T-cell (primary cell): ENCODE measurements at regions not wholly inside any gene's neighbourhood (a gene's known extent, or its start where the extent isn't known, plus 50 kb on each side); places are given as distances from the start of the nearest gene placed in this dataset.

Experiments
- ATAC-seq, 4 experiments: fragments of 200-7000 bp in 3 of 4; fragments of 150-1000 bp in 1 of 4; cut with Tn5 transposase; replicated peaks in 1 of 4; 1 replicate in 3 of 4; 2 replicates in 1 of 4; pipeline ENCODE4 v1.10.0; 2021; ENCODE audit warnings: moderate library complexity in 3 of 4, mild to moderate bottlenecking in 2 of 4, moderate number of reproducible peaks in 1 of 4
- CTCF ChIA-PET, 2 donors: fragments of 300-600 bp; sonication (Branson Sonifier 250); formaldehyde crosslinking; loops; one replicate each; lab custom pipeline; 2022; ENCODE audit warnings: antibody characterized with exemption in 2 of 2; lab: Charles Lee
- POLR2A ChIA-PET, 2 donors: fragments of 300-600 bp; sonication (Branson Sonifier 250); formaldehyde crosslinking; loops; one replicate each; lab custom pipeline; 2022; ENCODE audit warnings: antibody characterized with exemption in 2 of 2; lab: Charles Lee
- DNase-seq, 35 experiments: peaks; one replicate each; pipeline versions ENCODE4 v3.0.0 to v3.0.0-alpha.2; 2013 to 2023
- H3K27ac ChIP-seq: one replicate; pipeline ENCODE4 v1.5.1; 2013; ENCODE audit warnings: low read length
- H3K27me3 ChIP-seq, 2 experiments: replicated peaks in 1 of 2; 1 replicate in 1 of 2; 2 replicates in 1 of 2; pipeline versions ENCODE4 v1.6.1 to v1.7.0; 2013; ENCODE audit warnings: low read length in 1 of 2, mixed read lengths in 1 of 2; ENCODE audit not compliant: control insufficient read depth in 2 of 2, insufficient read depth in 2 of 2; ENCODE audit errors: extremely low read depth in 1 of 2
- H3K36me3 ChIP-seq, 2 donors: 1 replicate in 1 of 2; 2 replicates in 1 of 2; pipeline versions ENCODE4 v1.6.1 to v1.7.0; 2013; ENCODE audit warnings: low read length in 1 of 2; ENCODE audit not compliant: control insufficient read depth in 2 of 2, insufficient read depth in 1 of 2; ENCODE audit errors: extremely low read depth in 1 of 2
- H3K4me1 ChIP-seq, 2 experiments: 1 replicate in 1 of 2; 2 replicates in 1 of 2; pipeline versions ENCODE4 v1.6.1 to v1.7.0; 2013; ENCODE audit warnings: low read length in 2 of 2, mixed read lengths in 1 of 2; ENCODE audit not compliant: insufficient read depth in 2 of 2, control insufficient read depth in 1 of 2; ENCODE audit errors: extremely low read depth in 1 of 2
- H3K4me3 ChIP-seq, 2 donors: 1 replicate in 1 of 2; 2 replicates in 1 of 2; pipeline versions ENCODE4 v1.5.1 to v1.7.0; 2013; ENCODE audit warnings: mild to moderate bottlenecking in 2 of 2, low read length in 1 of 2, moderate library complexity in 1 of 2; ENCODE audit not compliant: control insufficient read depth in 1 of 2; ENCODE audit errors: extremely low read depth in 1 of 2
- H3K9me3 ChIP-seq: 2 replicates; pipeline ENCODE4 v1.7.0; 2013
- H3K27ac Mint-ChIP-seq, 2 donors: one replicate each; pipeline ENCODE4 v1.8.0; 2020 to 2021; ENCODE audit warnings: mild to moderate bottlenecking in 2 of 2, mixed read lengths in 2 of 2
- H3K27me3 Mint-ChIP-seq, 2 donors: one replicate each; pipeline ENCODE4 v1.8.0; 2021 to 2022; ENCODE audit warnings: mixed read lengths in 2 of 2
- H3K36me3 Mint-ChIP-seq: one replicate; pipeline ENCODE4 v1.8.0; 2021; ENCODE audit warnings: mixed read lengths
- H3K4me1 Mint-ChIP-seq, 3 donors: one replicate each; pipeline ENCODE4 v1.8.0; 2020 to 2022; ENCODE audit warnings: mixed read lengths in 3 of 3, mild to moderate bottlenecking in 1 of 3
- H3K4me3 Mint-ChIP-seq, 3 donors: one replicate each; pipeline ENCODE4 v1.8.0; 2020 to 2022; ENCODE audit warnings: mild to moderate bottlenecking in 3 of 3, mixed read lengths in 3 of 3, moderate library complexity in 3 of 3
- H3K9me3 Mint-ChIP-seq, 3 donors: one replicate each; pipeline ENCODE4 v1.8.0; 2020 to 2022; ENCODE audit warnings: mixed read lengths in 3 of 3
- whole genome bisulfite sequencing: methylation state at CpG from one replicate; pipeline ENCODE4 v1.1.5; 2013; ENCODE audit warnings: missing lambda C conversion rate; ENCODE audit not compliant: insufficient coverage; 5-methylcytosine and 5-hydroxymethylcytosine counted together

DNA sequence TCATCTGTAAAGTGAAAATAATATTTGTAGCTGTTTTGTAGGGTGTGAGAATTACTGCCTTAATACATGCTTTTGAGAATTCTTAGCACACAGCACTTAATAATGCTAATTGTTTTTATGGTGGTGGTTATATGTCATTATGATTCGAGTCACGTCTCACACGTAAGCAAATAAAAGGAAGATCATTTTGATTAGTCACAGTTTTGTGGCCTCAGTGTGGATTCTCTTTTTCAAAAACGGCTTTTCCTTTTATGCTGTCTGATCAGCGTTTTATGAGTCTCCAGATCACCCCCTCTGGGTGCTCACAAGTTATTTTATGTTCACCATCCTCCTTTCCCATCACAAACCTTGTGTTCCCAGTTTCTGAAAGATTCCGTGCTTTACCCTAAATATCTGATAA is 255.6 kb upstream of the CNTN4 start:
- no peak overlapping the region for H3K27ac ChIP-seq
- H3K4me3 ChIP-seq, result no peak overlapping the region
- H3K27me3 Mint-ChIP-seq, result no peaks in the 10 kb centered on the region
- H3K4me1 ChIP-seq, result no peaks in the 10 kb centered on the region
- no peaks in the 10 kb centered on the region for H3K4me1 Mint-ChIP-seq
- no peak overlapping the region for H3K27ac Mint-ChIP-seq
- H3K27me3 ChIP-seq, result no peaks in the 10 kb centered on the region
- H3K36me3 ChIP-seq, result no peaks in the 10 kb centered on the region
- H3K9me3 Mint-ChIP-seq, result peaks cover 0 to 22% (median 3%) of the 10 kb centered on the region in 3 donors
- WGBS, result 63% methylated on average over 3 of the region's 6 CpGs
- ChIA-PET POLR2A (no interaction called here), CTCF (no interaction called here)
- ATAC-seq, result no peak
- DNase-seq, result no peak
- no peaks in the 10 kb centered on the region for H3K36me3 Mint-ChIP-seq
- no peaks in the 10 kb centered on the region for H3K9me3 ChIP-seq
- no peak overlapping the region for H3K4me3 Mint-ChIP-seq

DNA sequence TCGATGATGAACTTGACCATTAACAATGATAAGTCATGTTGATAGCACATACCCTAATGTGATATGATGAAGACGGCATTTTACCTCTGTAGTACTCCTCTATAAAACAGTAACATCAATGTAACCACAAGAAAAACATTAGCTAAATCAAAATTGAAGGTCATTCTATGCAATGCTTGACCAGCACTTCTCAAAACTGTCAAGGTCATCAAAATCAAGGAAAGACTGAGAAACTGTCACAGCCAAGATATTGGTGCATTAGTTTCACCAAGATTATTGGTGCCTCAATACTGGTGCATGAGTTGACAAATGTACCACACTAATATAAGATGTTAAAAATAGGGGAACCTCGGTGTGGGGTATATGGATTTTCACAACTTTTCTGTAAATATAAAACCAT is 251.1 kb upstream of the CNTN4 start:
- 88% methylated on average over 1 of the region's 3 CpGs for WGBS
- H3K4me1 Mint-ChIP-seq, result no peaks in the 10 kb centered on the region
- Histone ChIP-seq H3K4me1 (no peaks in the 10 kb centered on the region), H3K4me3 (no peak overlapping the region), H3K36me3 (no peaks in the 10 kb centered on the region), H3K27me3 (no peaks in the 10 kb centered on the region), H3K27ac (no peak overlapping the region), H3K9me3 (no peaks in the 10 kb centered on the region)
- DNase-seq (no peak), ATAC-seq (no peak)
- no peaks in the 10 kb centered on the region for H3K36me3 Mint-ChIP-seq
- POLR2A ChIA-PET, result no interaction called here
- H3K9me3 Mint-ChIP-seq, result peaks cover 0 to 22% (median 5%) of the 10 kb centered on the region in 3 donors
- H3K4me3 Mint-ChIP-seq, result no peak overlapping the region
- H3K27ac Mint-ChIP-seq, result no peak overlapping the region
- CTCF ChIA-PET, result no interaction called here
- no peaks in the 10 kb centered on the region for H3K27me3 Mint-ChIP-seq

DNA sequence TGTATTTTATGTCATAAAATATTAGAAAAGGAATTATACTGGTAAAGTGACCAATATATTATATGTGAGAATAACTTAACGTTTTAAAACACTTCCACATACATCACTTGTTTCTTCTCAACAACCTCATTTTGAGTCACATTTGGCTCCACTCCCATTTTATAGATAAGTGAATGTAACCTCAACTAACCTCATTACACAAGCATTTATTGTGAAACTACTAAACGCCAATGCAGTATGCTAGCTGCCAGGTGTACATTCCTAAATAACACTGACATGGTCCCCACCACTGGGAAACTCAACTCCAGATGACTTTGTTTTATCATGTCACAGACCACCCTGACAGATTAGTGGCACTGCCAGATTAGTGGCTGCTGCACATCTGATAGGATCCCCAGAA is 249.7 kb upstream of the CNTN4 start:
- CTCF ChIA-PET, result no interaction called here
- no peaks in the 10 kb centered on the region for H3K36me3 Mint-ChIP-seq
- WGBS, result 100% methylated on average over 1 of the region's 2 CpGs
- no peak overlapping the region for H3K4me3 Mint-ChIP-seq
- no peak overlapping the region for H3K27ac Mint-ChIP-seq
- peaks cover 3 to 12% (median 4%) of the 10 kb centered on the region in 3 donors for H3K9me3 Mint-ChIP-seq
- Histone ChIP-seq H3K4me1 (no peaks in the 10 kb centered on the region), H3K27ac (no peak overlapping the region), H3K9me3 (no peaks in the 10 kb centered on the region), H3K4me3 (no peak overlapping the region), H3K27me3 (no peaks in the 10 kb centered on the region), H3K36me3 (no peaks in the 10 kb centered on the region)
- H3K4me1 Mint-ChIP-seq, result no peaks in the 10 kb centered on the region
- ATAC-seq (no peak), DNase-seq (no peak)
- POLR2A ChIA-PET, result no interaction called here
- no peaks in the 10 kb centered on the region for H3K27me3 Mint-ChIP-seq

DNA sequence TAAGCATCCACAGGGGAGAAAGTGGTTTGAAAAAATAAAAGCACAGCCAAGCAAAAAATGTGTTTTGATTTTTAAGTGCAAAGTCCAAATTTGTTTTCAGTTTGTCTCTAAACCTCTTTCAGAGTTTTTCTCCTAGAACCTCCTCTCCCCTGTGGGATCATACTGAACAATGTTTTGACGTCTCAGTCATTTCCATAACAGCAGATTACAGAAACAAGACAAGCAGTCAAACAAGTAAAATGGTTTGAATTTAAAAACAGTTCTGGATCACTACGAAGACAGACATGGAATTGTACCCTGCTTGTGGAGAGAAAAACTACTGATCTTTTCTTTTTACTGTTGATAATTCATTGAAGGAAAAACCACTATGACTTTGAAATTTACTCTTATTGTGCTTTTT is 245.7 kb upstream of the CNTN4 start:
- no peaks in the 10 kb centered on the region for H3K27me3 Mint-ChIP-seq
- no peak for DNase-seq
- H3K9me3 Mint-ChIP-seq, result peaks cover 4 to 6% (median 5%) of the 10 kb centered on the region in 3 donors
- H3K36me3 ChIP-seq, result no peaks in the 10 kb centered on the region
- no peak overlapping the region for H3K27ac ChIP-seq
- no peak for ATAC-seq
- H3K27ac Mint-ChIP-seq, result no peak overlapping the region
- WGBS, result no CpG with 5 or more reads among the region's 2 CpGs
- ChIA-PET CTCF (no interaction called here), POLR2A (no interaction called here)
- H3K36me3 Mint-ChIP-seq, result no peaks in the 10 kb centered on the region
- H3K4me3 Mint-ChIP-seq, result no peak overlapping the region
- no peaks in the 10 kb centered on the region for H3K27me3 ChIP-seq
- H3K4me3 ChIP-seq, result no peak overlapping the region
- H3K9me3 ChIP-seq, result no peaks in the 10 kb centered on the region
- no peaks in the 10 kb centered on the region for H3K4me1 ChIP-seq
- no peaks in the 10 kb centered on the region for H3K4me1 Mint-ChIP-seq

DNA sequence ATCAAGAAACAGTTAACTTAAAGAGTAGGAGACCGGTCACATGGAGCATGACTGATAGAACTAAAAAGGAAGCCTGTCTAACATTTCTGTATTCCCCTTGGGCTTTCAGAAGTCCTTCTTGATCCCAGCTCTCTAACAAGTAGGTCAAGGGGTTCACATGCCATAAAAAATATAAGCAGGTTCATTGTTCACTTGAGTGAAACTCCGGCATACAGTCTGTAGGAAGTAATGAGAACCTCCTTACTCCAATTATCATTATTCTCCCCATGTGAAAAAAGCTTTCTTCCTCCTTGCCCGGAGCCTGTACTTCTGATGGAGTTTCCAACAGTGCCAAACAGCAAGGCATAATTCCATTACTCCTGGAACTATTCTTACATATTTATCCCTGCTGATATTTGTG is 242.8 kb upstream of the CNTN4 start:
- H3K4me3 Mint-ChIP-seq, result no peak overlapping the region
- Histone ChIP-seq H3K4me3 (no peak overlapping the region), H3K27me3 (no peaks in the 10 kb centered on the region), H3K27ac (no peak overlapping the region), H3K4me1 (no peaks in the 10 kb centered on the region), H3K9me3 (no peaks in the 10 kb centered on the region), H3K36me3 (no peaks in the 10 kb centered on the region)
- no CpG with 5 or more reads among the region's 3 CpGs for WGBS
- H3K9me3 Mint-ChIP-seq, result peaks cover 3 to 4% (median 3%) of the 10 kb centered on the region in 3 donors
- H3K4me1 Mint-ChIP-seq, result no peaks in the 10 kb centered on the region
- DNase-seq (no peak), ATAC-seq (no peak)
- no peaks in the 10 kb centered on the region for H3K36me3 Mint-ChIP-seq
- no peak overlapping the region for H3K27ac Mint-ChIP-seq
- ChIA-PET POLR2A (no interaction called here), CTCF (no interaction called here)
- H3K27me3 Mint-ChIP-seq, result no peaks in the 10 kb centered on the region

DNA sequence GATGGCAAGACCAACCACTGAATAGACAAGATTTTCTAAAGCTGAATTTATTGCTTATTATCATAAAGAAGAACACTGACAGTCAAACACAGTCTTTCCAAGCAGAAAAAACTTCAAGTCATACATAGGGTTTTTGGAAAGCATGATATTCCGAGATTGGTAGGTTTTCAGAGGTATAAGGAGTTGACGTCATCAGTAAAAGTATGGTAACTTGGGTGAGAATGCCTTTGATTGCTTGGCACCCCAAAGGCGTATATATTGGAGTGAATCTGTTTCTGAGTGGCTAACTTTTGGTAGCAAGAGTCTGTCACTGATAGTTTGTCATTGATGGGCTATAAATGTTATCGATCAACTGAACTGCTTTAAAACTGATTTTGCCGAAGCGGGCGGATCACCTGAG is 227.9 kb upstream of the CNTN4 start:
- 93% methylated on average over 5 of the region's 7 CpGs for WGBS
- no peak for ATAC-seq
- POLR2A ChIA-PET, result no interaction called here
- no peak overlapping the region for H3K4me3 Mint-ChIP-seq
- H3K4me1 Mint-ChIP-seq, result no peaks in the 10 kb centered on the region
- H3K9me3 ChIP-seq, result no peaks in the 10 kb centered on the region
- no peaks in the 10 kb centered on the region for H3K27me3 ChIP-seq
- no peaks in the 10 kb centered on the region for H3K27me3 Mint-ChIP-seq
- no peaks in the 10 kb centered on the region for H3K4me1 ChIP-seq
- H3K36me3 ChIP-seq, result no peaks in the 10 kb centered on the region
- H3K36me3 Mint-ChIP-seq, result no peaks in the 10 kb centered on the region
- no peak for DNase-seq
- no peak overlapping the region for H3K27ac ChIP-seq
- peaks cover 9 to 26% (median 13%) of the 10 kb centered on the region in 3 donors for H3K9me3 Mint-ChIP-seq
- CTCF ChIA-PET, result no interaction called here
- no peak overlapping the region for H3K4me3 ChIP-seq
- H3K27ac Mint-ChIP-seq, result no peak overlapping the region

DNA sequence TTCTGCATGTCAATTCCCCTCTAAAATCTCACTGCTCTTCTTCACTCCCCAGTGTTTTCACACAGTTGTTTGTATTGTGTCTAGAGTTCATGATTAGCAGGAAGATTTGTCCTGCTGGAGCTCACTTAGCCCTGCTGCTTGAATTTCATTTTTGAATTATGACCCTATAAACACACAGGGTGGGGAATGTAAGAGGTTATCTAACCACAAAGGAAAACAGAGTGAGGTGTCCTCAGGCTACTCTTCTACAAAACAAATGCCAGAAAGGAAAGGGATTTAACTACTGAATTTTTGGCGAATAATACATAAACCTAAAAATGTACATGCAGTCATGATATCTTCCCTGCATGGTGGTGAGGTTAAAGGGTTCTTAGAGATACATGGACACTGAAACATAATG is 215.1 kb upstream of the CNTN4 start:
- no peak overlapping the region for H3K4me3 ChIP-seq
- ATAC-seq (no peak), DNase-seq (no peak)
- ChIA-PET CTCF (no interaction called here), POLR2A (no interaction called here)
- no peaks in the 10 kb centered on the region for H3K9me3 ChIP-seq
- no peaks in the 10 kb centered on the region for H3K27me3 Mint-ChIP-seq
- no peak overlapping the region for H3K4me3 Mint-ChIP-seq
- H3K4me1 ChIP-seq, result no peaks in the 10 kb centered on the region
- WGBS, result no CpG with 5 or more reads among the region's 1 CpG
- no peak overlapping the region for H3K27ac Mint-ChIP-seq
- no peaks in the 10 kb centered on the region for H3K4me1 Mint-ChIP-seq
- H3K36me3 Mint-ChIP-seq, result no peaks in the 10 kb centered on the region
- H3K36me3 ChIP-seq, result no peaks in the 10 kb centered on the region
- H3K27me3 ChIP-seq, result no peaks in the 10 kb centered on the region
- H3K27ac ChIP-seq, result no peak overlapping the region
- H3K9me3 Mint-ChIP-seq, result peaks cover 3 to 20% (median 13%) of the 10 kb centered on the region in 3 donors
